GM23338 (cell line): ENCODE measurements at regions not wholly inside any gene's neighbourhood (a gene's known extent, or its start where the extent isn't known, plus 50 kb on each side); places are given as distances from the start of the nearest gene placed in this dataset.
A peak's percentile ranks its signal among the peaks of the same experiment; 100 is the strongest.

Source experiments
- CTCF ChIP-seq, 2 experiments: fragments of 200-600 bp in 1 of 2; sonication (generic) in 1 of 2; conservative IDR thresholded peaks; 2 replicates each; pipeline versions ENCODE4 v1.5.1 to v1.6.1; 2016 to 2017; ENCODE audit warnings: antibody characterized with exemption in 2 of 2, low read depth in 2 of 2, mild to moderate bottlenecking in 2 of 2, moderate library complexity in 1 of 2
- NANOG ChIP-seq: IDR thresholded peaks from 2 replicates; pipeline ENCODE4 v1.6.1; 2016; ENCODE audit warnings: antibody characterized with exemption, borderline replicate concordance
- POLR2AphosphoS5 ChIP-seq: IDR thresholded peaks from 2 replicates; pipeline ENCODE4 v1.6.1; 2016; ENCODE audit warnings: antibody characterized with exemption, low read depth

GRCh38 chr13:69585656-69586055 lies 522.0 kb upstream of the ATXN8OS start:
- no peak for TF ChIP-seq POLR2AphosphoS5
- TF ChIP-seq NANOG = no peak
- TF ChIP-seq CTCF (conservative IDR thresholded peaks at IDR 0.05; ENCODE audit: low read depth in 2 of 2) = peak; percentile 34 to 51; a peak in 2 of 4 replicates
